ENCODE measurements at regions not wholly inside any gene's neighbourhood (a gene's known extent, or its start where the extent isn't known, plus 50 kb on each side); places are given as distances from the start of the nearest gene placed in this dataset.

- Mint-ChIP-seq H3K36me3 (ENCODE audit: low read depth) (peaks cover 17% of the 10 kb centered on the region), H3K9me3 (peaks cover 76% of the 10 kb centered on the region), H3K4me3 (no peak overlapping the region), H3K27me3 (ENCODE audit: insufficient read depth) (no peaks in the 10 kb centered on the region; the same call in 1 of the 2 replicates), H3K27ac (no peak overlapping the region), H3K4me1 (ENCODE audit: low read depth) (no peaks in the 10 kb centered on the region)
- no peak for DNase-seq
- TF ChIP-seq CTCF (IDR thresholded peaks at IDR 0.05), result no peak
Measured at GRCh38 chr5:3417376-3417943, 178.2 kb upstream of the IRX1 start.

GRCh38 chr5:3414371-3414770 is 181.3 kb upstream of the IRX1 start:
- peaks cover 12% of the 10 kb centered on the region for H3K36me3 Mint-ChIP-seq (ENCODE audit: low read depth)
- H3K27ac Mint-ChIP-seq, result no peak overlapping the region
- H3K9me3 Mint-ChIP-seq, result peaks cover 77% of the 10 kb centered on the region
- no peaks in the 10 kb centered on the region for H3K4me1 Mint-ChIP-seq (ENCODE audit: low read depth)
- H3K4me3 Mint-ChIP-seq, result no peak overlapping the region
- no peak for TF ChIP-seq CTCF (IDR thresholded peaks at IDR 0.05)
- H3K27me3 Mint-ChIP-seq (ENCODE audit: insufficient read depth), result no peaks in the 10 kb centered on the region
- no peak for DNase-seq

GRCh38 chr5:3412146-3412545 is 183.5 kb upstream of the IRX1 start:
- DNase-seq, result no peak
- no peaks in the 10 kb centered on the region for H3K4me1 Mint-ChIP-seq (ENCODE audit: low read depth)
- no peak for TF ChIP-seq CTCF (IDR thresholded peaks at IDR 0.05)
- H3K9me3 Mint-ChIP-seq, result peaks cover 62% of the 10 kb centered on the region
- peaks cover 8% of the 10 kb centered on the region; the same call in 1 of the 2 replicates for H3K36me3 Mint-ChIP-seq (ENCODE audit: low read depth)
- no peaks in the 10 kb centered on the region for H3K27me3 Mint-ChIP-seq (ENCODE audit: insufficient read depth)
- no peak overlapping the region for H3K27ac Mint-ChIP-seq
- H3K4me3 Mint-ChIP-seq, result no peak overlapping the region

GRCh38 chr5:3411363-3411762 is 184.3 kb upstream of the IRX1 start:
- TF ChIP-seq CTCF (IDR thresholded peaks at IDR 0.05), result no peak
- H3K36me3 Mint-ChIP-seq (ENCODE audit: low read depth), result peaks cover 8% of the 10 kb centered on the region; the same call in 1 of the 2 replicates
- H3K27ac Mint-ChIP-seq, result no peak overlapping the region
- H3K27me3 Mint-ChIP-seq (ENCODE audit: insufficient read depth), result no peaks in the 10 kb centered on the region
- no peaks in the 10 kb centered on the region for H3K4me1 Mint-ChIP-seq (ENCODE audit: low read depth)
- no peak overlapping the region for H3K4me3 Mint-ChIP-seq
- peaks cover 64% of the 10 kb centered on the region for H3K9me3 Mint-ChIP-seq
- DNase-seq, result no peak

- DNase-seq, result no peak
- Mint-ChIP-seq H3K36me3 (ENCODE audit: low read depth) (no peaks in the 10 kb centered on the region), H3K9me3 (peaks cover 55% of the 10 kb centered on the region), H3K27ac (no peak overlapping the region), H3K27me3 (ENCODE audit: insufficient read depth) (no peaks in the 10 kb centered on the region), H3K4me3 (no peak overlapping the region), H3K4me1 (ENCODE audit: low read depth) (no peaks in the 10 kb centered on the region)
- no peak for TF ChIP-seq CTCF (IDR thresholded peaks at IDR 0.05)
Measured at GRCh38 chr5:3401635-3402034, 194.0 kb upstream of the IRX1 start.

GRCh38 chr5:3400659-3401058 is 195.0 kb upstream of the IRX1 start:
- no peak for TF ChIP-seq CTCF (IDR thresholded peaks at IDR 0.05)
- Mint-ChIP-seq H3K36me3 (ENCODE audit: low read depth) (no peaks in the 10 kb centered on the region), H3K4me1 (ENCODE audit: low read depth) (no peaks in the 10 kb centered on the region), H3K27me3 (ENCODE audit: insufficient read depth) (no peaks in the 10 kb centered on the region), H3K4me3 (no peak overlapping the region), H3K27ac (no peak overlapping the region), H3K9me3 (peaks cover 53% of the 10 kb centered on the region)
- no peak for DNase-seq

All from HFFc6 (cell line).